Retinal pigment epithelial cell (primary cell): ENCODE measurements at regions not wholly inside any gene's neighbourhood (a gene's known extent, or its start where the extent isn't known, plus 50 kb on each side); places are given as distances from the start of the nearest gene placed in this dataset.
"Not testable (repeated sequence)": the region's sequence is repeated elsewhere in the genome, so short reads cannot be mapped to it uniquely, and the experiment has no call there.

ENCODE experiments used
- DNase-seq: peaks from one replicate; pipeline ENCODE4 v3.0.0-alpha.2; 2010; ENCODE audit warnings: low read depth
- H3K4me3 ChIP-seq: 2 replicates; pipeline ENCODE4 v1.5.1; 2011; ENCODE audit warnings: mild to moderate bottlenecking, low read length, control low read depth, moderate library complexity
- TF ChIP-seq, protein P1 (sequence below): conservative IDR thresholded peaks from 2 replicates; pipeline ENCODE4 v1.5.1; 2011; ENCODE audit warnings: low read depth, low read length, control low read depth, inconsistent platforms

DNA sequence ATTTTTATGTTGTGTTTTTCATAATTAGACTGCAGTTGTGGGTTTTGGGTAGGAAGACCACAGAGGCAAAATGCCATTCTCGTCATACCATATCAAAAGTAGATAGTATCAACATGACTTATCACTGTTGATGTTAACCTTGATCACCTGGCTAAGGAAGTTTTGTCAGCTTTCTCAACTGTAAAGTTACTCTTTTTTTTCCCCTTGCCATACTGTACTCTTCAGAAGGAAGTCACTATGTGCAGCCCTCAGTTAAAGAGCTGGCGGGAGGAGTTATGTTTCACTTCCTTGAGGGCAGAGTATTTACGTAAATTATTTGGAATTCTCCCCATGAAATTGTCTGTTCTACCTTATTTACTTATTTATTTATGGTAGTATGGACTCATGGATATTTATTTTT lies 78.7 kb downstream of the PRORP start:
- TF ChIP-seq, protein P1, sequence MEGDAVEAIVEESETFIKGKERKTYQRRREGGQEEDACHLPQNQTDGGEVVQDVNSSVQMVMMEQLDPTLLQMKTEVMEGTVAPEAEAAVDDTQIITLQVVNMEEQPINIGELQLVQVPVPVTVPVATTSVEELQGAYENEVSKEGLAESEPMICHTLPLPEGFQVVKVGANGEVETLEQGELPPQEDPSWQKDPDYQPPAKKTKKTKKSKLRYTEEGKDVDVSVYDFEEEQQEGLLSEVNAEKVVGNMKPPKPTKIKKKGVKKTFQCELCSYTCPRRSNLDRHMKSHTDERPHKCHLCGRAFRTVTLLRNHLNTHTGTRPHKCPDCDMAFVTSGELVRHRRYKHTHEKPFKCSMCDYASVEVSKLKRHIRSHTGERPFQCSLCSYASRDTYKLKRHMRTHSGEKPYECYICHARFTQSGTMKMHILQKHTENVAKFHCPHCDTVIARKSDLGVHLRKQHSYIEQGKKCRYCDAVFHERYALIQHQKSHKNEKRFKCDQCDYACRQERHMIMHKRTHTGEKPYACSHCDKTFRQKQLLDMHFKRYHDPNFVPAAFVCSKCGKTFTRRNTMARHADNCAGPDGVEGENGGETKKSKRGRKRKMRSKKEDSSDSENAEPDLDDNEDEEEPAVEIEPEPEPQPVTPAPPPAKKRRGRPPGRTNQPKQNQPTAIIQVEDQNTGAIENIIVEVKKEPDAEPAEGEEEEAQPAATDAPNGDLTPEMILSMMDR, result no peak
- DNase-seq, result no peak
- H3K4me3 ChIP-seq, result no peak overlapping the region

DNA sequence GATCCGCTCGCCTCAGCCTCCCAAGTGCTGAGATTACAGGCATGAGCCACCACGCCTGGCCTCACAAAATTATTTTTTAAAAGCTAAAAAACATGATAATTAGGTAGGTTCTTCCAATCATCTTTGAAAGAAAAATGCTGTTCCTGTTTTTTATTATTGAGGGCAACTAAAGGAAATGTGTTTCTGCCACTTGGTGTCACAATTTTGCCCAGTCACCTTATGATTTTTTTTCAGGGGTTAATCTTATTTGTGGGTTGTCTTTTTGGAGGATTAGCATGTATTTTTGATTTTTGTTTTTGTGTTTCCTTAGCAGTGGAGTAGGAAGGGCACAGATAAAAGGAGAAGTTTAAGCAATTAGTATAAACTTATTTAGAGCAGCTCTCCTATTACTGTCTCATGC lies 79.8 kb downstream of the PRORP start:
- TF ChIP-seq, protein P1, result no peak
- H3K4me3 ChIP-seq, result no peak overlapping the region
- DNase-seq, result no peak

DNA sequence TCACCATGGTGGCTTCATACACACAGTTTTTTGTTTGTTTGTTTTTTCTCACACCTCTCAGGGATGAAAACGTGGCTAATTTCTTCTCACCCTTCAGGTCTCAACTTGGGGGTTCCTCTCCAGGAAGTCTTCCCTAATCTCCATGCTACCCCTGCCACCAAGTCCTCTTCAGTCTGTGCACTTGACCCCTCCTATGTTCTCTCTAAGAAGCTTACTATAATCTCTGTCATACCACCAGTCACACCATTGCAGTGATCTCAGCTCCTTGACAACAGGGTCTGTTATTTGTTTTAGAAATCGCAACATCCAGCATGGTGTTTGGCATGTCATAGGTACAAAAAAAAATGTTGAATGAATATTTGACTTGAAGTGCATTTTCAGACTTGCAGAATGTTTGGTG lies 83.4 kb downstream of the PRORP start:
- peak; percentile 84 for DNase-seq
- no peak overlapping the region for H3K4me3 ChIP-seq
- TF ChIP-seq, protein P1, result no peak

DNA sequence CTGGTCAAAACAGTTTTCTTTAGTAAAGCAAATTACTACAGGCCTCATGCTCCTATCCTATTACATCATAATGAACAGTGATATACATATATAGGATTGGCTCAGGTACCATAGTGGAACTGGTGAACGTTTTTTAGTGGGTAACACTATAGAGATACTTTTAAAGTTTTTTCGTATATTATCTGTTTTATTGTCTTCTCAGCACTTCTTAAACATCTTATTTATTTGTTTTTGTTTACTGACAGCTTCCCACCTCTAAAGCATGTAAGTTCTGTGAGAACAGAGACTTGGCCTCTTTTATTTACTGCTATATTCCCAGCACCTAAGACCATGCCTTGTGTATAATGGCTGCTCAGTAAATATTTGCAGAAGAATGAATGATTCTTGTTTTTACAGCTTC lies 81.1 kb upstream of the PSMA6 start:
- no peak for DNase-seq
- TF ChIP-seq, protein P1, result no peak
- no peak overlapping the region for H3K4me3 ChIP-seq

DNA sequence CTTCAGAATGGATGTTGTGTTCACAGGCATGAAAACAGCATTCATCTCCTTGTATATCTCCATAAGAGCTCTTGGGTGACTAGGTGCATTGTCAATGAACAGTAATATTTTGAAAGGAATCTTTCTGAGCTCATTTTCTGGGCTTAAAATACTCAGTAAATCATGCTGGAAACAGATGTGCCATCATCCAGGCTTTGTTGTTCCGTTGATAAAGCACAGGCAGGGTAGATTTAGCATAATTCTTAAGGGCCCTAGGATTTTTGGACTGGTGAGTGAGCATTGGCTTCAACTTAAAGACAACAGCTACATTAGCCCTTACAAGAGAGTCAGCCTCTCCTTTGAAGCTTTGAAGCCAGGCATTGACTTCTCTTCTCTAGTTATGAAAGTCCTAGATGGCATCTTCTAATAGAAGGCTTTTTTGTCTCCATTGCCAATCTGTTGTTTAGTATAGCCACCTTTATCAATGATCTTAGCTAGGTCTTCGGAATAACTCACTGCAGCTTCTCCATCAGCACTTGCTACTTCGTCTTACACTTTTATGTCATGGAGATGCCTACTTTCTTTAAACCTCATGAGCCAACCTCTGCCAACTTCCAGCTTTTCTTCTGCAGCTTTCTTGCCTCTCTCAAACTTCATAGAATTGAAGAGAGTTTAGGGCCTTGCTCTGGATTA lies 79.6 kb upstream of the PSMA6 start:
- no peak overlapping the region for H3K4me3 ChIP-seq
- no peak for DNase-seq
- TF ChIP-seq, protein P1, result no peak

GRCh38 chr14:35213143-35213788 lies 78.9 kb upstream of the PSMA6 start:
- no peak overlapping the region for H3K4me3 ChIP-seq
- DNase-seq, result no peak
- TF ChIP-seq, protein P1, result no peak

DNA sequence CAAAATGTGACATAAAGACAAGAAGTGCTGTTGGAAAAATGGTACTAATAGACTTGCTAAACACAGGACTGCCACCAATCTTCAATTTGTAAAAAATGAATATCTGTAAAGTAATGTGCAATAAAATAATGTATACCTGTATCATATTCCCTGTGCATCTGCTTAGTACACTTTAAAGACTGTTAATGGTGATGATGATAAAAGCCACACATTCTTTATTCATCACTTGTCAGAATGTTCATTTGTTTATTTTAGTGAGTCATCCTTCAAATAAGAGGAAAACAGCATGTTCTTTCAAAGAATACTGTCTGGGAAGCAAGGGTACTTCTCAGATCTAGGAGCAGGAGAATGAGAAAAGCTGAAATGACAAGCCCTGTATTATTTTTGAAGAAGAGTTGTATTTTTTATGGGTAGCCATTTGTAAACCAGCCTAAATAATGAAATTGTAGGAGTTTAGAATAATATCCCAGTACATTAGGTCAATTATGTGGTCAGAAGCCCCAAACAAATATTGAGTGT lies 78.3 kb upstream of the PSMA6 start:
- no peak for DNase-seq
- no peak overlapping the region for H3K4me3 ChIP-seq
- TF ChIP-seq, protein P1, result no peak

DNA sequence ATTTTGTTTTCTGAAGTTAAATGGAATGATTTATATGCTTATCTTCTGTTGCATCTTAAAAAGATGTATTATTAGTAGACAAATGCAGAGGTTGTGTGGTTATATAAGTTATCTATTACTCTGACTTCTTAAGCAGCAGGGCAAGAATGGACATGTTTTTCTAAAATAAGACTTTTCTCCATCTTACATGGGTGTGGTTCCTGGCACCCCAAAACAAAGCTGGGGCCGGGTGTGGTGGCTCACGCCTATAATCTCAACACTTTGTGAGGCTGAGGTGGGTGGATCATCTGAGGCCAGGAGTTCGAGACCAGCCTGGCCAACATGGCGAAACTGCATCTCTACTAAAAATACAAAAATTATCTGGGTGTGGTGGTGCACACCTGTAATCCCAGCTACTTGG lies 77.8 kb upstream of the PSMA6 start:
- DNase-seq, H3K4me3 ChIP-seq: not testable (repeated sequence)
